NB4 (cell line): ENCODE measurements at regions not wholly inside any gene's neighbourhood (a gene's known extent, or its start where the extent isn't known, plus 50 kb on each side); places are given as distances from the start of the nearest gene placed in this dataset.

Source experiments
- CTCF ChIP-seq: IDR thresholded peaks from one replicate; pipeline ENCODE4 v1.5.1; 2012; ENCODE audit warnings: low read depth, low read length
- MAX ChIP-seq: IDR thresholded peaks from 2 replicates; pipeline ENCODE4 v1.6.1; 2011; ENCODE audit warnings: low read depth, low read length
- MYC ChIP-seq: IDR thresholded peaks from 2 replicates; pipeline ENCODE4 v1.6.1; 2011; ENCODE audit warnings: low read depth, low read length
- POLR2A ChIP-seq: IDR thresholded peaks from 2 replicates; pipeline ENCODE4 v1.6.1; 2011; ENCODE audit warnings: mild to moderate bottlenecking; ENCODE audit not compliant: insufficient read length; ENCODE audit errors: extremely low read depth

GRCh38 chr6:15046751-15047150 lies 199.1 kb upstream of the JARID2 start:
- TF ChIP-seq CTCF, result no peak
- TF ChIP-seq MYC, result no peak
- no peak for TF ChIP-seq MAX
- TF ChIP-seq POLR2A, result no peak
